CD14-positive monocyte (primary cell): ENCODE measurements at regions not wholly inside any gene's neighbourhood (a gene's known extent, or its start where the extent isn't known, plus 50 kb on each side); places are given as distances from the start of the nearest gene placed in this dataset.
"Not testable (repeated sequence)": the region's sequence is repeated elsewhere in the genome, so short reads cannot be mapped to it uniquely, and the experiment has no call there.

ENCODE experiments used
- DNase-seq, 3 donors: peaks; one replicate each; pipeline ENCODE4 v3.0.0-alpha.2; 2011 to 2022
- H2AFZ ChIP-seq: 2 replicates; pipeline ENCODE4 v1.6.0; 2012; ENCODE audit warnings: mild to moderate bottlenecking, low read depth, low read length, inconsistent platforms; ENCODE audit not compliant: insufficient read depth, poor library complexity, severe bottlenecking
- H3K27ac ChIP-seq, 2 donors: 1 replicate in 1 of 2; 2 replicates in 1 of 2; pipeline ENCODE4 v1.5.1; 2012 to 2013; ENCODE audit warnings: low read length in 2 of 2, control low read depth in 1 of 2, inconsistent platforms in 1 of 2, low read depth in 1 of 2, mild to moderate bottlenecking in 1 of 2
- H3K27me3 ChIP-seq, 2 donors: one replicate each; pipeline versions ENCODE4 v1.6.0 to v1.6.1; 2011 to 2013; ENCODE audit warnings: low read length in 2 of 2; ENCODE audit not compliant: control insufficient read depth in 2 of 2, insufficient read depth in 2 of 2
- H3K36me3 ChIP-seq, 2 donors: replicated peaks in 1 of 2; 1 replicate in 1 of 2; 2 replicates in 1 of 2; pipeline versions ENCODE4 v1.5.1 to v1.6.1; 2012 to 2013; ENCODE audit warnings: low read length in 2 of 2, control low read depth in 1 of 2, inconsistent platforms in 1 of 2, mild to moderate bottlenecking in 1 of 2; ENCODE audit not compliant: insufficient read depth in 2 of 2, control insufficient read depth in 1 of 2
- H3K4me1 ChIP-seq, 2 donors: 1 replicate in 1 of 2; 2 replicates in 1 of 2; pipeline versions ENCODE4 v1.5.1 to v1.6.1; 2012 to 2013; ENCODE audit warnings: low read length in 2 of 2, control low read depth in 1 of 2, inconsistent platforms in 1 of 2, mild to moderate bottlenecking in 1 of 2, moderate library complexity in 1 of 2; ENCODE audit not compliant: insufficient read depth in 2 of 2, control insufficient read depth in 1 of 2
- H3K4me2 ChIP-seq: replicated peaks from 2 replicates; pipeline ENCODE3; 2012; ENCODE audit warnings: low read length, moderate library complexity, mild to moderate bottlenecking; ENCODE audit not compliant: poor library complexity, severe bottlenecking; ENCODE audit errors: extremely low read depth
- H3K4me3 ChIP-seq, 3 experiments: fragments of 200-600 bp in 1 of 3; sonication (generic) in 1 of 3; replicated peaks in 1 of 3; 1 replicate in 2 of 3; 2 replicates in 1 of 3; pipeline ENCODE4 v1.5.1; 2011 to 2013; ENCODE audit warnings: low read length in 3 of 3, mild to moderate bottlenecking in 3 of 3, control low read depth in 2 of 3, low read depth in 2 of 3, inconsistent platforms in 1 of 3, moderate library complexity in 1 of 3
- H3K79me2 ChIP-seq: 2 replicates; pipeline ENCODE4 v1.6.0; 2012; ENCODE audit warnings: mild to moderate bottlenecking, control low read depth, inconsistent platforms, low read length, moderate library complexity; ENCODE audit not compliant: insufficient read depth
- H3K9ac ChIP-seq: 2 replicates; pipeline ENCODE4 v1.6.0; 2017; ENCODE audit warnings: low read length, mild to moderate bottlenecking; ENCODE audit not compliant: insufficient read depth, poor library complexity, severe bottlenecking
- H3K9me3 ChIP-seq, 2 donors: replicated peaks in 1 of 2; 1 replicate in 1 of 2; 2 replicates in 1 of 2; pipeline versions ENCODE4 v1.5.1 to v1.6.1; 2012 to 2013; ENCODE audit warnings: low read length in 2 of 2, control low read depth in 1 of 2; ENCODE audit not compliant: control insufficient read depth in 1 of 2, insufficient read depth in 1 of 2
- H4K20me1 ChIP-seq: 2 replicates; pipeline ENCODE4 v1.6.0; 2012; ENCODE audit warnings: mild to moderate bottlenecking, low read length, control low read depth, moderate library complexity; ENCODE audit not compliant: insufficient read depth
- H3K27ac Mint-ChIP-seq, 7 donors: one replicate each; pipeline ENCODE4 v1.8.0; 2020; ENCODE audit warnings: mild to moderate bottlenecking in 7 of 7, mixed read lengths in 7 of 7, moderate library complexity in 6 of 7, inconsistent platforms in 2 of 7
- H3K27me3 Mint-ChIP-seq, 3 donors: one replicate each; pipeline ENCODE4 v1.8.0; 2021 to 2022; ENCODE audit warnings: low read depth in 3 of 3, mild to moderate bottlenecking in 3 of 3, mixed read lengths in 3 of 3, moderate library complexity in 3 of 3, inconsistent platforms in 1 of 3
- H3K36me3 Mint-ChIP-seq, 2 donors: one replicate each; pipeline ENCODE4 v1.8.0; 2020; ENCODE audit warnings: mixed read lengths in 2 of 2, inconsistent platforms in 1 of 2, mild to moderate bottlenecking in 1 of 2
- H3K4me1 Mint-ChIP-seq: one replicate; pipeline ENCODE4 v1.8.0; 2020; ENCODE audit warnings: mild to moderate bottlenecking, mixed read lengths
- H3K4me3 Mint-ChIP-seq, 2 donors: one replicate each; pipeline ENCODE4 v1.8.0; 2020; ENCODE audit warnings: mild to moderate bottlenecking in 2 of 2, mixed read lengths in 2 of 2, moderate library complexity in 1 of 2
- H3K9me3 Mint-ChIP-seq, 7 donors: one replicate each; pipeline ENCODE4 v1.8.0; 2020 to 2022; ENCODE audit warnings: mixed read lengths in 7 of 7, mild to moderate bottlenecking in 6 of 7, moderate library complexity in 6 of 7, inconsistent platforms in 2 of 7
- whole genome bisulfite sequencing: methylation state at CpG from one replicate; pipeline ENCODE4 v1.1.5; 2013; ENCODE audit warnings: missing lambda C conversion rate; ENCODE audit not compliant: insufficient coverage; 5-methylcytosine and 5-hydroxymethylcytosine counted together
- intact Hi-C, 2 donors: fragments of 100-400 bp; cut with micrococcal nuclease; formaldehyde crosslinking; loops; one replicate each; pipeline versions ENCODE4 v1.15.0 to v1.15.1; 2023
- TF ChIP-seq, protein P1 (sequence below): fragments of 200-600 bp; IDR thresholded peaks from one replicate; pipeline ENCODE4 v1.8.0; 2022; ENCODE audit warnings: antibody characterized with exemption, mild to moderate bottlenecking

DNA sequence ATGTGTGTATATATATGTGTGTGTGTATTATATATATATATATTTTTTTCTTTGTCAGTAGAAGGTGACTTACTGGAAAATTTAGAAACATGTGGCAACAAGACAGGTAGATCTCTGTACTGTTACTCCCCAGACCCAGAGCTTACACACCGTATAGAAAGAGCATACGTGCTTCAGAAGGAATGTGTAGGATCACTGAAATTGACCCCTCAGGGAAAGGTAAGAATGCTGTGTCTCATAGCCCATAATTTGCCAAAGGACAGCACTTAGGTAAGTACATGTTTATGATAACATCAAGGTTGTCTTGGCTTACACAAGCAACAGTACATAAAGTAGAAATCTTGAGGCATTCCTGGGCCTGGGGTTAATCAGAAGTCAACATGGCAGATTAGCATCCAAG is 54.2 kb upstream of the PDE3B start:
- WGBS: no CpG with 5 or more reads among the region's 2 CpGs
- TF ChIP-seq, protein P1, sequence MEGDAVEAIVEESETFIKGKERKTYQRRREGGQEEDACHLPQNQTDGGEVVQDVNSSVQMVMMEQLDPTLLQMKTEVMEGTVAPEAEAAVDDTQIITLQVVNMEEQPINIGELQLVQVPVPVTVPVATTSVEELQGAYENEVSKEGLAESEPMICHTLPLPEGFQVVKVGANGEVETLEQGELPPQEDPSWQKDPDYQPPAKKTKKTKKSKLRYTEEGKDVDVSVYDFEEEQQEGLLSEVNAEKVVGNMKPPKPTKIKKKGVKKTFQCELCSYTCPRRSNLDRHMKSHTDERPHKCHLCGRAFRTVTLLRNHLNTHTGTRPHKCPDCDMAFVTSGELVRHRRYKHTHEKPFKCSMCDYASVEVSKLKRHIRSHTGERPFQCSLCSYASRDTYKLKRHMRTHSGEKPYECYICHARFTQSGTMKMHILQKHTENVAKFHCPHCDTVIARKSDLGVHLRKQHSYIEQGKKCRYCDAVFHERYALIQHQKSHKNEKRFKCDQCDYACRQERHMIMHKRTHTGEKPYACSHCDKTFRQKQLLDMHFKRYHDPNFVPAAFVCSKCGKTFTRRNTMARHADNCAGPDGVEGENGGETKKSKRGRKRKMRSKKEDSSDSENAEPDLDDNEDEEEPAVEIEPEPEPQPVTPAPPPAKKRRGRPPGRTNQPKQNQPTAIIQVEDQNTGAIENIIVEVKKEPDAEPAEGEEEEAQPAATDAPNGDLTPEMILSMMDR: no peak
- H3K9ac ChIP-seq: no peak overlapping the region
- H3K36me3 ChIP-seq: no peaks in the 10 kb centered on the region
- no peaks in the 10 kb centered on the region for H3K27me3 ChIP-seq
- no peak overlapping the region for H3K4me3 ChIP-seq
- no peak overlapping the region for H2AFZ ChIP-seq
- Mint-ChIP-seq H3K27me3 (peaks cover 0 to 3% (median 0%) of the 10 kb centered on the region in 3 donors), H3K9me3 (peaks cover 2 to 9% (median 5%) of the 10 kb centered on the region in 7 donors), H3K36me3 (peaks cover 12 to 14% of the 10 kb centered on the region in 2 donors), H3K4me1 (peaks cover 24% of the 10 kb centered on the region), H3K27ac (no peak overlapping the region), H3K4me3 (no peak overlapping the region)
- H3K79me2 ChIP-seq: no peaks in the 10 kb centered on the region
- intact Hi-C loops: no loop called here
- H3K27ac ChIP-seq: no peak overlapping the region
- H4K20me1 ChIP-seq: no peaks in the 10 kb centered on the region
- no peaks in the 10 kb centered on the region for H3K9me3 ChIP-seq
- no peak for DNase-seq
- H3K4me2 ChIP-seq: no peak overlapping the region
- H3K4me1 ChIP-seq: peaks cover 15 to 26% of the 10 kb centered on the region in 2 donors

DNA sequence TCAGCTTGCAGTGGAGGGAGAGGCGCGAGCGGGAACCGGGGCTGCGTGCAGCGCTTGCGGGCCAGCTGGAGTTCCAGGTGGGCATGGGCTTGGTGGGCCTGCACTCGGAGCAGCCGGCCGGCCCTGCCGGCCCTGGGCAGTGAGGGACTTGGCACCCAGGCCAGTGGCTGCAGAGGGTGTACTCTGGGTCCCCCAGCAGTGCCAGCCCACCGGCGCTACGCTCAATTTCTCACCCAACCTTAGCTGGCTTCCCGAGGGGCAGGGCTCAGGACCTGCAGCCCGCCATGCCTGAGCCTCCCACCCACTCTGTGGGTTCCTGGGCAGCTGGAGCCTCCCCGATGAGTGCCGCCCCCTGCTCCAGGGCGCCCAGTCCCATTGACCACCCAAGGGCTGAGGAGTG is 52.6 kb upstream of the PDE3B start:
- H3K4me2 ChIP-seq, H4K20me1 ChIP-seq, H3K27me3 Mint-ChIP-seq, H3K4me3 ChIP-seq, H3K9me3 ChIP-seq, DNase-seq, H3K4me3 Mint-ChIP-seq, H3K36me3 ChIP-seq, intact Hi-C loops, H3K27me3 ChIP-seq, H3K79me2 ChIP-seq, H2AFZ ChIP-seq, H3K9me3 Mint-ChIP-seq, H3K9ac ChIP-seq, H3K27ac ChIP-seq: not testable (repeated sequence)
- Mint-ChIP-seq H3K27ac (peak overlapping the region in 1 of 7 donors; percentile 11), H3K36me3 (peaks cover 11 to 12% of the 10 kb centered on the region in 2 donors), H3K4me1 (peaks cover 27% of the 10 kb centered on the region)
- peaks cover 15 to 26% of the 10 kb centered on the region in 2 donors for H3K4me1 ChIP-seq
- over 99% methylated on average over 16 of the region's 19 CpGs for WGBS
